ENCODE measurements at regions not wholly inside any gene's neighbourhood (a gene's known extent, or its start where the extent isn't known, plus 50 kb on each side); places are given as distances from the start of the nearest gene placed in this dataset.

DNA sequence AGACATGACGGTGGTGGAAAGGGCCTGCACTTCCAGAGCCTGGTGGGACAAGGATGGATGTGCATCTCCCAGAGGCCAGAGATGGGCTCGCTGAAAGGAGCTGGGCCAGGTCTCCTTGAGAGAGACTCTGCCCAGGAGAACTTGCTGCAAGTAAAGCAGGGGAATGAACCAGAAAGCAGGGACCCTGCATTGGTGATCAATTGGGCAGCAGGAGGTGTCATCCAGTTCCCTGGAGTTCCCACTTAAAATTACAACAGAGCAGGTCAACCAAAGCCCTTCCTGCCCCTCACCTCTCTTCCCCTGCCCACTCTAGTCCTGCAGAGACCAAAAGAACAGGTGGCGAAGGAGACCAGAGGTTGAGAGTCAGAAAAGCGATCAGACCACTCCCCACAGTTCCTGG is 69.7 kb upstream of the CAB39 start:
- DNase-seq = no peak

DNA sequence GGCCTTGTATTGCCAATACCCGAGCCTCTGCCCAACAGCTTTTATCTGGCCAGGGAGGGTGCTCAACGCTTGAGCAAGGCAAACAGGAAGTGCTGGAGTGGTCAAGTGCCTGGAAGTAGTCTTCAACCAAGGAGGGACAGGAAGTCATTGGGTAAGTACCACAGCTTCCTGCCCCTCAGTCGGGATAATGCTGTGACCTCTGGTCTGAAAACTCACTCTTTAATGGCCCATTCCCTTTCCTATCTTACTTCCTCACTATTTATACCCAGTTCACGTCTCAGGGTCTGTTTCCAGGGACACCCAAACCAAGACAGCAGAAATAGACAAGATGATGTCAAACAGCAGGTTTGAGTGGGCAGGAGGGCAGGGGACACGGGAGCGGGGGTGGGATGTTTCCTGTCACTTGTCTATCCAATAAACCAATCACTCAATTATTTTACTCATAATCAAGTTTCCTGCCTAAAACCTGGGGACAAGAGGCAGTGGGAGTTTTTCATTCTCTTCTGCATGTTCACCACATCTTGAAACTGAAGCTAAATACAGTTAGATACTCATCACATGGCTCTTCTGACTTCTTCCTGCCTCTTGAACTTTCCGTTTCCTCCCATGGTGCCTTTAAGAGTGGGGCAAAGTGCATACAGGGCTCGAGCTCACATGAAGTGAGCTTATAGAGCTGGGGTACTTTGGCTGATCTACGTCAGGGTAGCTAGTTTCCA is 68.9 kb upstream of the CAB39 start:
- DNase-seq = no peak

DNA sequence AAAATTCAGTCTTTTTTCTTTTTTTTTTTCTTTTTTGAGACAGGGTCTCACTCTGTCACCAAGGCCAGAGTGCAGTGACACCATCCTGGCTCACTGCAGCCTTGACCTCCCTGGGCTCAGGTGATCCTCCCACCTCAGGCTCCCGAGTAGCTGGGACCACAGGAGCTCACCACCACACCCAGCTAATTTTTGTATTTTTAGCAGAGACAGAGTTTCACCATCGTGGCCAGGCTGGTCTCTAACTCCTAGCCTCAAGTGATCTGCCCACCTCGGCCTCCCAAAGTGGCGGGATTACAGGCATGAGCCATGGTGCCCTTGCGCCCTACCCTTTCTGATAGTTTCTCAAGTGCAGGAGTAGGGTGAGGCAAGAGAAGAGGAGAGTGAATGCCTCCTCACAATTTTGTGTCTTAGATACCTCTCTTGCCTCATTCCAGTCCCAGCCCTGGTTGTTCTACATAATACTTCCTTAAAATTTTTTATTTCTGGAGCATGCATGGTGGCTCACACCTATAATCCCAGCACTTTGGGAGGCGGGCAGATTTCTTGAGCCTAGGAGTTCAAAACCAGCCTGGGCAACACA is 68.2 kb upstream of the CAB39 start:
- no peak for DNase-seq

DNA sequence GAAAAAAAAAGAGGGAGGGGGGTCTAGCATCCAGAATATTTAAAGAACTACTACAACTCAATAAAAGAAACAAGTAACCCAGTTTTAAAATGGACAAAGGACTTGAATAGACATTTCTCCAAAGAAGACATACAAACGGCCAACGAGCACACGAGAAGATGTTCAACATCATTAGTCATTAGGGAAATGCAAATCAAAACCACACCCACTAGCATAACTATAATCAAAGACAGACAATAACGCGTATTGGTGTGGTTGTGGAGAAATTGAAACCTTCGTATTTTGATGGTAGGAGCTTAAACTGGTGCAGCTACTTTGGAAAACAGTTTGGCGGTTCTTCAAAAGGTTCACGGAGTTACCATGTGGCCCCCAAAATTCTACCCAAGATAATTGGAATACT is 64.3 kb upstream of the CAB39 start:
- DNase-seq = no peak

DNA sequence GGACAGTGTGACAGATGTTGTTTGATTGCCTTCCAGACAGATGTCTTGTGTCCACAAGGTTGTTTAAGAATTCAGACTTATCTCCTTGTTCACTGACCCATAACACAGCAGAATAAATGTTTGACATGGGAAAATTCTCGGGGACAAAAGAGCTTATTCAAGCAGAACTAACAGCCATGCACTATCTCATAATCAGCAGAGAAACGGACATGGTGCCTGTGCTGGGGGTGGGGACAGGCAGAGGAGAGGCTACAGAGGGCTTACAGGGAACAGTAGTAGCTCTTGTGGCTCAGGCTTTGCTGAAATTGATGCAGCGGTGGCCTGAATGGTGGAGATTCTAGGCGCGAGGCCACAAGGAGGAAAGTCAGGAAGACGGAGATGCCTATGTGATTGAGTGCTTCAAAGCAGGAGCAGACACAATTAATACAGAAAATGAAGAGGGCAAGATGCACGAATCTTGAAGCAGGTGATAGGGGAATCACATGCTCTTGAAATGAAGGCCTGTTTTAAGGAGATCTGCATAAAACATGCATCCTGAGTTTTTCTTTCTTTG is 62.0 kb upstream of the CAB39 start:
- peak; percentile 41 for DNase-seq

DNA sequence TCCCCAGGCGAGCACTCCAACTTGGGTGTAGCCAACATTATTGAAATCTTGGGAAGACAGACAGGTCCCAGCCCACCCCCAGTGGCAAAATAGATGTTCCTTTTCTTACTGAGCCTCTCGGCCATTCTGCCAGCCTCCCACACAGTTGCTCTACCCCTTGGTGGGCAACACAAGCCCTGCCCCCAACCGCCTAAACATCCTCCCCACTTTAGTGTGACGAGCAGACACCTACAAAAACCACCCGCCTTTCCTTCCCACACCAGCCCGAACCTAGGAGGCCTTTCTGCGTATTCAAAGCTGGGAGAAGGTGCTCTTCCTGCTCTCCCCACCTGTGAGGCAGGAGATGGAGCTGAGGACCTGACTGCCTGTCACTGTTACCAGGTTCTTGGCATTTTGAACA is 58.6 kb upstream of the CAB39 start:
- no peak for DNase-seq

GRCh38 chr2:230657462-230657861 is 55.2 kb upstream of the CAB39 start:
- DNase-seq = no peak

DNA sequence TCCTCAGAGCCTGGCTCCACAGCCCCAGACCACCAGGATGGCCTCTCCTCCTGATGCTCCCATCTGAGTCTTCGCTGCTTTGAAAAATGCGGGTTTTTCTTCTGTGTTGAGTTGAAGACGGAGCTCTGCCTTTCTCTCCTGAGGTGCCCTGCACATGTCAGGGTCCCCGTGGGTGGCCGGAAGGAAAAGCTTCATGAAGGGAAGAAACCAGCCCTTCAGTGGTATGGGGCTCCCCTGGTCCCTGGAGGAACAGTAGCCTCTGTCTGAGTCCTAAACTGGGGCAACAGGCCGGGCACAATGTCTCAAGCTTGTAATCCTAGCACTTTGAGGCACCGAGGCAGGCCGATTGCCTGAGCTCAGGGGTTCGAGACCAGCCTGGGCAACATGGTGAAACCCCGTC is 54.7 kb upstream of the CAB39 start:
- DNase-seq = no peak

- no peak for DNase-seq
Observed at GRCh38 chr2:230658577-230658876, 54.1 kb upstream of the CAB39 start.

- DNase-seq = no peak
Observed at GRCh38 chr2:230658877-230659652, 53.6 kb upstream of the CAB39 start.

- no peak for DNase-seq
Observed at GRCh38 chr2:230660294-230661060, 52.2 kb upstream of the CAB39 start.

DNA sequence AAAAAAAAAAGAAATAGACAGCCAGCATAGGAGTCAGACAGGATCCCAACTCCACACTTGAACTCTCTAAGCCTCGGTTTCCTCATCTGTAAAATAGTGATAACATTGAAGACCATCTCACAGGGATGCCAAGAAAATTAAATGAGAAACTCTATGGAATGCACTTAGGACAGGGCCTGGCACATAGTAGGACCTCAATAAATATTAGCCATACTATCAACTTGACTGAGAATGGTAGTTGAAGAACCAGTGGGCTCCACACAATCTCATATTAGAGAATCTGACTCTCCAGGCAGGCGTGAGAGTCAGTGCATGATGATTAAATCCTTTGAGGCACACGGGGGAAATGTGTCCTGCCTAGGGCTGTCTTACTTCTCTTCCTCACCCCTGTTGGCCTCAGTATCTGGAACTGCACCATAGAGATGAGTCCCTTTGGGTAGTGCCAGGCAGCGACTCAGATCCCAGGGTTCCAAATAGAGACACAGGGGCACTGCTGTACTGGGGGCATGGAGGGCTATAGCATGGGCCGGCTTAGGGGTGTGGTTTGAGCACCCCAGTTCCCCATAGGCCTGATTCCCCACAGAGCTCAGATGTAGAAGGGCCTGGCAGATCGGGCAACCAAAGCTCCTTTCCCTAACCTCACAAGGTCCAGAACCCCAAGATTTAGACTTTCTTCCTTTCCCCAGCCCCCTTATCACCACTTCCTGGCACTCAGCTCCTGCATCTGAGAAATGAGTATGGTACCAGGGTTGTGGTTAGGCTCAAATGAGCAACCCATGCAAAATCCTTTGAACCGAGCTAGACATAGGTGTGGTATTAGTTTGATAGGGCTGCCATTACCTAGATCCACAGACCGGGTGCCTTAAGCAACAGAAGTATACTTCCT is 51.3 kb upstream of the CAB39 start:
- DNase-seq = no peak

Data from renal pelvis (tissue), 1 donor.